Sciatic nerve (tissue), 2 donors: ENCODE measurements at regions not wholly inside any gene's neighbourhood (a gene's known extent, or its start where the extent isn't known, plus 50 kb on each side); places are given as distances from the start of the nearest gene placed in this dataset. TPM values are rescaled to one million over a fixed set of nuclear protein-coding genes. Genes with fewer than 3 reads are reported as not detected.
"Not testable (repeated sequence)": the region's sequence is repeated elsewhere in the genome, so short reads cannot be mapped to it uniquely, and the experiment has no call there.

Experiments used
- ATAC-seq: fragments of 200-7000 bp; cut with Tn5 transposase; one replicate; pipeline ENCODE4 v1.9.1; 2020; ENCODE audit warnings: mild to moderate bottlenecking, moderate library complexity
- DNase-seq: peaks from one replicate; pipeline ENCODE4 v3.0.0-alpha.2; 2020; ENCODE audit warnings: low spot score
- intact Hi-C: fragments of 100-400 bp; cut with DNase I; formaldehyde crosslinking; loops from one replicate; pipeline ENCODE4 v1.14.2; 2022
- microRNA-seq: library from miRNA; unstranded; fragments of <30 nt; microRNA quantifications from one replicate; pipeline ENCODE4 v1.2.0, GENCODE V29; 2020
- donor health status: DM: no; HTN: no; CAD: no.
- donor health status: DM: no; HTN: no; CAD: no.

- ATAC-seq, intact Hi-C loops, DNase-seq: not testable (repeated sequence)
These were observed 55.6 kb upstream of the MAN1A1 start for GRCh38 chr6:119405114-119405513.

Small RNA genes in the stretch of these regions (microRNA-seq; reads per million reads assigned to microRNA genes)
- gene MIR3144 = not detected
